HepG2 (cell line): ENCODE measurements at regions not wholly inside any gene's neighbourhood (a gene's known extent, or its start where the extent isn't known, plus 50 kb on each side); places are given as distances from the start of the nearest gene placed in this dataset.

Experiments
- ATAC-seq: fragments of 200-7000 bp; cut with Tn5 transposase; 3 replicates; pipeline ENCODE4 v1.9.1; 2020; ENCODE audit warnings: mild to moderate bottlenecking, moderate library complexity
- BruUV-seq: library from RNA; stranded (reverse); fragments of 400-500 nt; replicated peaks from 2 replicates; lab custom pipeline; 2021; lab: Mats Ljungman, UMichigan
- CTCF ChIA-PET: fragments of 300-600 bp; formaldehyde crosslinking; extraction: SDS; loops from one replicate; lab custom pipeline; 2021; ENCODE audit warnings: low total read pairs, inconsistent platforms, low intra/inter-chr PET ratio; lab: Yijun Ruan, JAX
- POLR2A ChIA-PET: fragments of 350-600 bp; sonication (Branson Sonifier 250); formaldehyde crosslinking; loops from one replicate; lab custom pipeline; 2020; ENCODE audit warnings: antibody characterized with exemption, inconsistent platforms; lab: Yijun Ruan, JAX
- DNase-seq: peaks from one replicate; pipeline ENCODE4 v3.0.0-alpha.2; 2015; ENCODE audit warnings: low spot score
- FAIRE-seq: peaks from 3 replicates; lab custom pipeline; 2011; peaks lifted over from hg19 to GRCh38; lab: Jason Lieb, UNC
- H2AFZ ChIP-seq: one replicate; pipeline ENCODE4 v1.6.1; 2011; ENCODE audit warnings: low read length, inconsistent platforms
- H3K27ac ChIP-seq: fragments of 300-600 bp; 3 replicates; pipeline ENCODE4 v1.8.0; 2011; ENCODE audit warnings: mixed run types, mild to moderate bottlenecking, mixed read lengths, low read length, inconsistent platforms; ENCODE audit not compliant: insufficient read depth; ENCODE audit errors: extremely low read length
- H3K27me3 ChIP-seq, 2 experiments: fragments of 200-600 bp in 1 of 2; 2 replicates in 1 of 2; 3 replicates in 1 of 2; pipeline versions ENCODE4 v1.6.0 to v1.8.0; 2011; ENCODE audit warnings: low read length in 2 of 2, mild to moderate bottlenecking in 2 of 2, moderate library complexity in 2 of 2, inconsistent platforms in 1 of 2; ENCODE audit not compliant: insufficient read depth in 2 of 2, control insufficient read depth in 1 of 2
- H3K36me3 ChIP-seq, 2 experiments: fragments of 200-600 bp in 1 of 2; replicated peaks in 1 of 2; 2 replicates in 1 of 2; 3 replicates in 1 of 2; pipeline versions ENCODE4 v1.5.1 to v1.8.0; 2011; ENCODE audit warnings: low read length in 2 of 2, inconsistent platforms in 1 of 2; ENCODE audit not compliant: insufficient read depth in 2 of 2, control insufficient read depth in 1 of 2
- H3K4me1 ChIP-seq: 2 replicates; pipeline ENCODE4 v1.5.1; 2012; ENCODE audit warnings: low read length, inconsistent platforms; ENCODE audit not compliant: insufficient read depth
- H3K4me2 ChIP-seq: 2 replicates; pipeline ENCODE4 v1.6.0; 2011; ENCODE audit warnings: low read depth, low read length, inconsistent platforms
- H3K4me3 ChIP-seq, 3 experiments: fragments of 200-600 bp in 1 of 3; sonication (generic), shearing (Covaris generic) in 1 of 3; replicated peaks in 1 of 3; 2 replicates each; pipeline ENCODE4 v1.5.1; 2011 to 2016; ENCODE audit warnings: low read length in 3 of 3, inconsistent platforms in 2 of 3, low read depth in 2 of 3, mild to moderate bottlenecking in 2 of 3, control low read depth in 1 of 3, mixed read lengths in 1 of 3; ENCODE audit not compliant: insufficient read depth in 1 of 3
- H3K79me2 ChIP-seq: one replicate; pipeline ENCODE4 v1.6.1; 2011; ENCODE audit warnings: low read length, inconsistent platforms; ENCODE audit not compliant: insufficient read depth
- H3K9ac ChIP-seq: 2 replicates; pipeline ENCODE4 v1.6.0; 2011; ENCODE audit warnings: mild to moderate bottlenecking, low read depth, low read length, inconsistent platforms; ENCODE audit not compliant: insufficient read depth
- H3K9me3 ChIP-seq: 2 replicates; pipeline ENCODE4 v1.5.1; 2012; ENCODE audit warnings: mild to moderate bottlenecking, low read length
- H4K20me1 ChIP-seq: 2 replicates; pipeline ENCODE4 v1.6.0; 2011; ENCODE audit warnings: inconsistent platforms, mild to moderate bottlenecking, low read length, moderate library complexity; ENCODE audit not compliant: insufficient read depth
- FOXP4 ChIP-seq: sonication (generic); formaldehyde crosslinking; IDR thresholded peaks from 2 replicates; pipeline ENCODE4 v1.4.0; 2020; ENCODE audit warnings: missing genetic modification reagents
- SMAD9 ChIP-seq: sonication (generic); formaldehyde crosslinking; IDR thresholded peaks from 2 replicates; pipeline ENCODE4 v1.5.1; 2020; ENCODE audit warnings: mild to moderate bottlenecking, missing genetic modification reagents
- SP1 ChIP-seq, 2 experiments: fragments of 450-650 bp in 1 of 2; sonication (generic) in 1 of 2; formaldehyde crosslinking in 1 of 2; IDR thresholded peaks; 2 replicates each; pipeline versions ENCODE4 v1.4.0 to v1.6.1; 2016 to 2020; ENCODE audit warnings: missing genetic modification reagents in 1 of 2
- ZHX2 ChIP-seq, 2 experiments: sonication (generic) in 1 of 2; formaldehyde crosslinking in 1 of 2; IDR thresholded peaks; 2 replicates each; pipeline versions ENCODE4 v1.6.1 to v1.9.0; 2014 to 2022; ENCODE audit warnings: antibody characterized with exemption in 1 of 2, borderline replicate concordance in 1 of 2, inconsistent platforms in 1 of 2, low read depth in 1 of 2, missing genetic modification reagents in 1 of 2
- ZNF530 ChIP-seq: sonication (generic); formaldehyde crosslinking; IDR thresholded peaks from 2 replicates; pipeline ENCODE4 v1.5.0; 2020; ENCODE audit warnings: low read depth, mild to moderate bottlenecking, missing genetic modification reagents
- in situ Hi-C: cut with HindIII; loops from 2 replicates; pipeline ENCODE4 v1.10.0; 2017; ENCODE audit warnings: low pct_unique_long_range_greater_than_20kb; ENCODE audit not compliant: extremely low pct_ligation_motif_present
- intact Hi-C: fragments of 100-400 bp; cut with micrococcal nuclease; formaldehyde crosslinking; loops from one replicate; pipeline ENCODE4 v1.10.0; 2022; ENCODE audit not compliant: unreplicated experiment
- TF ChIP-seq, protein P1 (sequence below): sonication (generic); formaldehyde crosslinking; IDR thresholded peaks from 2 replicates; pipeline ENCODE4 v1.5.0; 2020; ENCODE audit warnings: mild to moderate bottlenecking, missing genetic modification reagents, borderline replicate concordance

DNA sequence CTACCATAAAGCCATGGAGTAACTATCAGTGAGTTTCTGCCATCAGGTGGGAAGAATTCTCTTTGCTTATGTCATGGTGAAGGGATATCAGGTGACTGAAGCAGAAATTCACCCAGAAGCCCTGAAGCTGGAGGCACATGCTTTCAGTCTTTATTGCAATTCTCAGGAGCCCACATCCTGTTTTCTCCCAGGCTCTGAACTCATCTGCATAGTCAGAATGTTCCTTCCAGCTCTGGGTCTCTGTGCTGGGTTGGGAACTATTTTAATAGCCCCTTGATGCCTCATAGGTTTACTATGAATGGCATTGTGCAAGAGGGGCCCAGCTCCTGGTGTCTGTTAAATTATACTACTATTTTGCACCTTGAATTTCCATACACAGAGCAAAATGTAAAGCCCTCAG, 198.4 kb upstream of the SOX9 start:
- in situ Hi-C loops, result no loop called here
- FAIRE-seq, result no peak
- Histone ChIP-seq H2AFZ (no peak overlapping the region), H3K27me3 (peaks cover 0 to 3% of the 10 kb centered on the region in 2 experiments; a peak in 2 of 5 replicates), H3K36me3 (no peaks in the 10 kb centered on the region), H3K4me2 (no peak overlapping the region), H3K4me3 (no peak overlapping the region), H4K20me1 (no peaks in the 10 kb centered on the region), H3K79me2 (no peaks in the 10 kb centered on the region), H3K4me1 (no peaks in the 10 kb centered on the region), H3K9ac (no peak overlapping the region), H3K27ac (no peak overlapping the region), H3K9me3 (no peaks in the 10 kb centered on the region)
- intact Hi-C loops, result no loop called here
- BruUV-seq, result no TSS peak
- no peak for ATAC-seq
- CTCF ChIA-PET, result no interaction called here
- POLR2A ChIA-PET, result no interaction called here
- no peak for DNase-seq
- TF ChIP-seq ZNF530 (CRISPR knock-in tag), result no peak
- TF ChIP-seq, protein P1, sequence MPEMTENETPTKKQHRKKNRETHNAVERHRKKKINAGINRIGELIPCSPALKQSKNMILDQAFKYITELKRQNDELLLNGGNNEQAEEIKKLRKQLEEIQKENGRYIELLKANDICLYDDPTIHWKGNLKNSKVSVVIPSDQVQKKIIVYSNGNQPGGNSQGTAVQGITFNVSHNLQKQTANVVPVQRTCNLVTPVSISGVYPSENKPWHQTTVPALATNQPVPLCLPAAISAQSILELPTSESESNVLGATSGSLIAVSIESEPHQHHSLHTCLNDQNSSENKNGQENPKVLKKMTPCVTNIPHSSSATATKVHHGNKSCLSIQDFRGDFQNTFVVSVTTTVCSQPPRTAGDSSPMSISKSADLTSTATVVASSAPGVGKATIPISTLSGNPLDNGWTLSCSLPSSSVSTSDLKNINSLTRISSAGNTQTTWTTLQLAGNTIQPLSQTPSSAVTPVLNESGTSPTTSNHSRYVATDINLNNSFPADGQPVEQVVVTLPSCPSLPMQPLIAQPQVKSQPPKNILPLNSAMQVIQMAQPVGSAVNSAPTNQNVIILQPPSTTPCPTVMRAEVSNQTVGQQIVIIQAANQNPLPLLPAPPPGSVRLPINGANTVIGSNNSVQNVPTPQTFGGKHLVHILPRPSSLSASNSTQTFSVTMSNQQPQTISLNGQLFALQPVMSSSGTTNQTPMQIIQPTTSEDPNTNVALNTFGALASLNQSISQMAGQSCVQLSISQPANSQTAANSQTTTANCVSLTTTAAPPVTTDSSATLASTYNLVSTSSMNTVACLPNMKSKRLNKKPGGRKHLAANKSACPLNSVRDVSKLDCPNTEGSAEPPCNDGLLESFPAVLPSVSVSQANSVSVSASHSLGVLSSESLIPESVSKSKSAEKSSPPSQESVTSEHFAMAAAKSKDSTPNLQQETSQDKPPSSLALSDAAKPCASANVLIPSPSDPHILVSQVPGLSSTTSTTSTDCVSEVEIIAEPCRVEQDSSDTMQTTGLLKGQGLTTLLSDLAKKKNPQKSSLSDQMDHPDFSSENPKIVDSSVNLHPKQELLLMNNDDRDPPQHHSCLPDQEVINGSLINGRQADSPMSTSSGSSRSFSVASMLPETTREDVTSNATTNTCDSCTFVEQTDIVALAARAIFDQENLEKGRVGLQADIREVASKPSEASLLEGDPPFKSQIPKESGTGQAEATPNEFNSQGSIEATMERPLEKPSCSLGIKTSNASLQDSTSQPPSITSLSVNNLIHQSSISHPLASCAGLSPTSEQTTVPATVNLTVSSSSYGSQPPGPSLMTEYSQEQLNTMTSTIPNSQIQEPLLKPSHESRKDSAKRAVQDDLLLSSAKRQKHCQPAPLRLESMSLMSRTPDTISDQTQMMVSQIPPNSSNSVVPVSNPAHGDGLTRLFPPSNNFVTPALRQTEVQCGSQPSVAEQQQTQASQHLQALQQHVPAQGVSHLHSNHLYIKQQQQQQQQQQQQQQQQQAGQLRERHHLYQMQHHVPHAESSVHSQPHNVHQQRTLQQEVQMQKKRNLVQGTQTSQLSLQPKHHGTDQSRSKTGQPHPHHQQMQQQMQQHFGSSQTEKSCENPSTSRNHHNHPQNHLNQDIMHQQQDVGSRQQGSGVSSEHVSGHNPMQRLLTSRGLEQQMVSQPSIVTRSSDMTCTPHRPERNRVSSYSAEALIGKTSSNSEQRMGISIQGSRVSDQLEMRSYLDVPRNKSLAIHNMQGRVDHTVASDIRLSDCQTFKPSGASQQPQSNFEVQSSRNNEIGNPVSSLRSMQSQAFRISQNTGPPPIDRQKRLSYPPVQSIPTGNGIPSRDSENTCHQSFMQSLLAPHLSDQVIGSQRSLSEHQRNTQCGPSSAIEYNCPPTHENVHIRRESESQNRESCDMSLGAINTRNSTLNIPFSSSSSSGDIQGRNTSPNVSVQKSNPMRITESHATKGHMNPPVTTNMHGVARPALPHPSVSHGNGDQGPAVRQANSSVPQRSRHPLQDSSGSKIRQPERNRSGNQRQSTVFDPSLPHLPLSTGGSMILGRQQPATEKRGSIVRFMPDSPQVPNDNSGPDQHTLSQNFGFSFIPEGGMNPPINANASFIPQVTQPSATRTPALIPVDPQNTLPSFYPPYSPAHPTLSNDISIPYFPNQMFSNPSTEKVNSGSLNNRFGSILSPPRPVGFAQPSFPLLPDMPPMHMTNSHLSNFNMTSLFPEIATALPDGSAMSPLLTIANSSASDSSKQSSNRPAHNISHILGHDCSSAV (CRISPR knock-in tag), result no peak
- no peak for TF ChIP-seq SMAD9 (CRISPR knock-in tag)
- no peak for TF ChIP-seq ZHX2 (IDR thresholded peaks at IDR 0.05; ENCODE audit: low read depth)
- no peak for TF ChIP-seq ZHX2 (CRISPR knock-in tag; IDR thresholded peaks at IDR 0.05; ENCODE audit: borderline replicate concordance)
- TF ChIP-seq FOXP4 (CRISPR knock-in tag), result no peak
- no peak for TF ChIP-seq SP1 (IDR thresholded peaks at IDR 0.05)
- TF ChIP-seq SP1 (CRISPR knock-in tag; IDR thresholded peaks at IDR 0.05), result no peak
